ENCODE measurements at regions not wholly inside any gene's neighbourhood (a gene's known extent, or its start where the extent isn't known, plus 50 kb on each side); places are given as distances from the start of the nearest gene placed in this dataset.
A peak's percentile ranks its signal among the peaks of the same experiment; 100 is the strongest.

DNA sequence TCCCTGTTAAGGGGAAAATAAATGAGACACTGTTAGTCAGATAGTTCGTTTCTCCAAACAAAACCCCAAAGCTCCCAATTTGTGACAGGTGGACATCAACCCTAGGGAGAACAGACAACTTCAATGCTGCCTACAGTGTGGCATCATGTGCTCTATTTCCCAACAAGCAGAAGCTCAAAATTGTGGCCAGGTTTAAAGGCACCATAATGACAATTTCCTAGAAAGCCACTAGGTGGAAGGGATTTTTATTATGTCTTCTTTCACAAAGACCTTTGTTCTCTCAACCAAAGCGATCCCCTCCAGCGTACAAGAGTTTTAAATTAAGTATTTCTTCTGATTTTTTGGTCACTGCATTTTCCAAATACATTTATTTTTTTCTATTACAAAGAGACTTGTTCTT is 88.0 kb upstream of the MBIP start:
- no peak for DNase-seq

DNA sequence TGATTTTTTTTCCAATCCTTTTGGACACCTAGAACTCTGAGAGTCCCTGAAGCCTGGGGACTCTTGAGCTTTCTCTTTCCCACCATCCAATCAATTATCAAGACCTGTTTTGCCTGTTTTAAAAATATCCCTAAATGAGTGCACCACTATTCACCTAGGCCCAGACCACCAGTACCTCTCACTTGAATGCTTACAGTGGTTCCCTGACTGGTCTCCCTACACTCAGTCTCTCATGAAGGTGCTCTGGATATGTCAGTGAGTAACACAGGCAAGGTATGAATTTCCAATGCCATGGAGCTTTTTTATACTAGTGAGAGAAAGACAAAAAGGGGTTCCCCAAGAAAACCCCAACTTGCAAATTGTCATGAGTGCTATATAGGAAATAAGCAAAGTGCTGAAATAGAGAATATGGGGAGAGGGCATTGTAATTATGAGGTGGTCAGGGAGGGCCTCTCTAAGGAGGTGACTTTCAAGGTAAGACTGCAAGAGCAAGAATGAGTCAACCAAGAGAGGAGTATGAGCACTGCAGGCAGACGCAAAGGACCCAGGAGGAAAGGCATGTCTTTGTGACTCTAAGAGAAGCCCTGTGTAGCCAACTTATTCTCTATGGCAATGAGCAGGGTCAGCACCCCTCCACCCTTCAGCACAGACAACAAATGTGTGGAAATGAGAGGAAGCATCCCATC is 85.3 kb upstream of the MBIP start:
- no peak for DNase-seq

DNA sequence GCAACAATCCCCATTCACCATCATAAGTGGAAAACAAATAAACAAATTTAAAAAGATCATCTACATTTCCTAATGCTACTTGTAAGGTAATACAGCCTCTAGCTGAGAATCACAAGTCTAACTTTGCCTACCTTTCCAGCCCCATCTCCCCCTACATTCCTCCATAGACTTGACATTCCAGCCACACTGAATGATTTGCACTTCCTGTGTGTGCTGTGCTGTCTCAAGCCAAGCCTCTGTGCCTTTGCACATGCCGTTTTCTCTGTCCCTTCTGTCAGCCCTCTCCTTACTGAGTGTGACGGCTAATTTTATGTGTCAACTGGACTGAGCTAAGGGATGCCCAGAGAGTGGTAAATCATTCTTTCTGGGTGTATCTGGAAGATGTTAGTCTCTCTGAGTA is 82.4 kb upstream of the MBIP start:
- DNase-seq = no peak

GRCh38 chr14:36398463-36399291 is 78.2 kb upstream of the MBIP start:
- no peak for DNase-seq

DNA sequence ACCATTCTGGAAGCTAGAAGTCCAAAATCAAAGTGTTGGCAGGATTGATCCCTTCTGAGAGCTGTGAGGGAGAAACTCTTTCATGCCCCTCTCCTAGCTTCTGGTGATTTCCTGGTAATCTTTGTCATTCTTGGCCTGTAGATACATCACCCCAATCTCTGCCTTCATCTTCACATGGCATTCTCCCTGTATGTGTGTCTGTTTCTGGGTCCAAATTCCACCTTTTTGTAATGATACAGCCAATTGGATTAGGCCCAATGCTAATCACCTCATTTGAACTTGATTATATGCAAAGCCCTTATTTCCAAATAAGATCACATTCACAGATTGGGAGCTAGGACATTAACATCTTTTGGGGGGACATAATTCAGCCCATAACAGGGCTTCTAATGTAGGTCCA is 76.9 kb upstream of the MBIP start:
- no peak for DNase-seq

DNA sequence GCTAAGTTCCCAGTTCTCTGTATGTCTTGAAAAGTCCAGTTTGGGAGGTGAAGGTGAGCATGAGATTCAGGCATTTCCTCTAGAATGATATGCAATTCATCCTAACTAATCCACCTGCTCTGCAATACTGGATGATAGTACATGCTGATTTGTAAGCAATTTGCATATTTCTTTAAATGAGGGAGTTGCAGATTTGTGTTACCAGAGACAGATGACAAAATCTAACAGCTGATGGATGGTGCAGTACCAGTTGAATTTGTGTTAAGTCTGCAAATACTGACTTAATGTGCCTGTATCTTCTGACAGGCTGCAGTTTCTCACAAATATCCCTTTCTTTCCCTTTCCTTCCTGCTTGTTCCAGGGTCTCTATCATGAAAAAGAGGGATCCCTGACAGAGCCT is 76.4 kb upstream of the MBIP start:
- no peak for DNase-seq

- no peak for DNase-seq
These were observed 74.2 kb upstream of the MBIP start for GRCh38 chr14:36394593-36394992.

DNA sequence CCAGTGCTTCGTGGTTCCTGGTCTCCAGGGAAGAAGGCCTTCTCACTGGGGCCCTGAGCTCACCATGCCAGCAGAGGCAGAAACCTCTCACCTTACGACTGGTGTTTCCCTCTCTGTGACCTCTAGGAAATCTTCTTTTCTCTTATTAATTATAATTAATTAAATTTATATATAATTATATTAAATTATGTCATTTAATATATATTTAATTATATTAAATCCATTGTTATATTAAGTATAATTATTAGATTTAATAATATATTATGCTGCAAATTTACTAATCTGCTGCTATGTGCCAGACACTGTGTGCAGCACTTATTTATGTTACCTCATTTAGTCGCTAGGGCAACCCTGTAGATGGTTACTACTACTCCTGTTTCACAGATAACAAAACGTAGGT is 70.3 kb upstream of the MBIP start:
- DNase-seq = no peak

GRCh38 chr14:36383767-36384431 is 63.5 kb upstream of the MBIP start:
- peak; percentile 84 for DNase-seq

DNA sequence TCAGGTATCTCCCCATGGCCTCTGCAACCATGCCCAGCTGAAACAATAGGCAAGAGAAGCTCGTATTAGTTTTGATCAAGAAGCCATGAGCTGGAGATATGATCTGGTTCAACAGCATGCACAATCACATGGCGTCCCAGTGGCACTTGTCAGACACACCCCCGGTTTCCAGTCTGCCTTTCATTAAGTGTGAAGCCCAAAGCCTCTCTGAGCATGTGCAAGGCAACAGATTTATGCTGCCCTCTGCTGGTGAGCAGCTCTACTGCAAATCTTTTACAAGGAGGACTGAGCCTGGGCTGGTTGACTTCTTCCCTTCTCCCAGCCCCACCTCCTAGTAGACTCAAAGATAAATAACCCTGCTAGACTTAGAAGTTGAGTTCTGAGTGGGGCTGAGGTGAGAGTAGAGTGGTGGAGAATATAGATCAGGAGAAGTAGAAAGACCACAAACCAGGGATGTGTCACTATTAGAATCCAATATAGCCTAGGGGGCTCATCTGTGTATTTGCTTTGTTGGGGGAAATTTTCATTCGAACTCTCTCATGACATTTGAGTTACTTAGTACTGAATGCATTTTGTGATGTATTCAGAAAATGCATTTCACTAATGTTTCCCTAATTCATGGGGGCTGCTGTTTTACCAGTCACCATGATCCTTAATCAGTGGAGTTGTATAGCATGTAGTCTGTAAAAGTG is 53.7 kb upstream of the MBIP start:
- peak; percentile 94 for DNase-seq

All from DMS79 (cell line).